Stimulated activated CD8-positive, alpha-beta memory T cell treated with anti-CD3 and anti-CD28 coated beads, Interleukin-12 subunit alpha, Interleukin-12 subunit beta, amount 100 ng/mL, for 4 hours (primary cell): ENCODE measurements at regions not wholly inside any gene's neighbourhood (a gene's known extent, or its start where the extent isn't known, plus 50 kb on each side); places are given as distances from the start of the nearest gene placed in this dataset.

Experiments
- DNase-seq: peaks from one replicate; pipeline ENCODE4 v3.0.0-alpha.2; 2020; ENCODE audit warnings: low read depth

- DNase-seq: no peak
These were observed 314.9 kb downstream of the EIPR1 start for GRCh38 chr2:3062476-3063260.

- DNase-seq: no peak
These were observed 317.6 kb downstream of the EIPR1 start for GRCh38 chr2:3060049-3060448.

- no peak for DNase-seq
These were observed 318.3 kb downstream of the EIPR1 start for GRCh38 chr2:3059141-3059925.

- DNase-seq: no peak
These were observed 323.6 kb downstream of the EIPR1 start for GRCh38 chr2:3054066-3054465.

GRCh38 chr2:3051266-3051665 lies 326.4 kb downstream of the EIPR1 start:
- DNase-seq: no peak

GRCh38 chr2:3046170-3046865 lies 331.3 kb downstream of the EIPR1 start:
- DNase-seq: no peak

- no peak for DNase-seq
These were observed 332.2 kb downstream of the EIPR1 start for GRCh38 chr2:3045318-3045921.

- no peak for DNase-seq
These were observed 332.9 kb downstream of the EIPR1 start for GRCh38 chr2:3044587-3045317.

GRCh38 chr2:3043726-3044125 lies 333.9 kb downstream of the EIPR1 start:
- no peak for DNase-seq

- no peak for DNase-seq
These were observed 334.7 kb downstream of the EIPR1 start for GRCh38 chr2:3042601-3043585.

- DNase-seq: no peak
These were observed 335.6 kb downstream of the EIPR1 start for GRCh38 chr2:3041841-3042600.

- no peak for DNase-seq
These were observed 336.4 kb downstream of the EIPR1 start for GRCh38 chr2:3041246-3041645.

- DNase-seq: no peak
These were observed 337.0 kb downstream of the EIPR1 start for GRCh38 chr2:3040496-3041140.

- no peak for DNase-seq
These were observed 337.6 kb downstream of the EIPR1 start for GRCh38 chr2:3040066-3040428.

- no peak for DNase-seq
These were observed 338.2 kb downstream of the EIPR1 start for GRCh38 chr2:3039188-3040065.

- no peak for DNase-seq
These were observed 339.0 kb downstream of the EIPR1 start for GRCh38 chr2:3038636-3039035.

GRCh38 chr2:3037196-3038194 lies 340.1 kb downstream of the EIPR1 start:
- DNase-seq: no peak
